Subcutaneous abdominal adipose tissue (tissue), 5 donors: ENCODE measurements at regions not wholly inside any gene's neighbourhood (a gene's known extent, or its start where the extent isn't known, plus 50 kb on each side); places are given as distances from the start of the nearest gene placed in this dataset.

Experiments
- H3K27ac ChIP-seq: one replicate; pipeline ENCODE4 v1.7.0; 2013; ENCODE audit warnings: low read depth, mild to moderate bottlenecking, inconsistent platforms, low read length, moderate library complexity
- H3K27me3 ChIP-seq, 5 donors: one replicate each; pipeline ENCODE4 v1.7.0; 2013; ENCODE audit warnings: low read length in 5 of 5, inconsistent platforms in 1 of 5; ENCODE audit not compliant: control insufficient read depth in 5 of 5, insufficient read depth in 4 of 5
- H3K36me3 ChIP-seq, 5 donors: one replicate each; pipeline ENCODE4 v1.7.0; 2013; ENCODE audit warnings: low read length in 5 of 5; ENCODE audit not compliant: control insufficient read depth in 5 of 5, insufficient read depth in 5 of 5
- H3K4me1 ChIP-seq, 5 donors: one replicate each; pipeline ENCODE4 v1.7.0; 2013; ENCODE audit warnings: low read length in 5 of 5, mild to moderate bottlenecking in 3 of 5, moderate library complexity in 1 of 5; ENCODE audit not compliant: control insufficient read depth in 5 of 5, insufficient read depth in 5 of 5
- H3K4me3 ChIP-seq, 5 donors: one replicate each; pipeline ENCODE4 v1.7.0; 2013; ENCODE audit warnings: low read length in 5 of 5, low read depth in 1 of 5
- H3K9ac ChIP-seq, 5 donors: one replicate each; pipeline ENCODE4 v1.7.0; 2013; ENCODE audit warnings: low read length in 5 of 5, mild to moderate bottlenecking in 4 of 5, moderate library complexity in 3 of 5
- H3K9me3 ChIP-seq, 5 donors: one replicate each; pipeline ENCODE4 v1.7.0; 2013; ENCODE audit warnings: low read length in 5 of 5; ENCODE audit not compliant: control insufficient read depth in 5 of 5
- donor health status: healthy.
- donor health status: healthy.
- donor health status: healthy.
- donor health status: healthy.
- donor health status: healthy.

- Histone ChIP-seq H3K4me1 (no peaks in the 10 kb centered on the region), H3K9ac (no peak overlapping the region), H3K27ac (no peak overlapping the region), H3K27me3 (no peaks in the 10 kb centered on the region), H3K4me3 (no peak overlapping the region), H3K9me3 (no peaks in the 10 kb centered on the region), H3K36me3 (no peaks in the 10 kb centered on the region)
Measured at GRCh38 chr20:51884561-51884960, 82.2 kb upstream of the SALL4 start.

GRCh38 chr20:51880188-51880587, 77.9 kb upstream of the SALL4 start:
- Histone ChIP-seq H3K9me3 (no peaks in the 10 kb centered on the region), H3K27ac (no peak overlapping the region), H3K9ac (no peak overlapping the region), H3K4me1 (no peaks in the 10 kb centered on the region), H3K27me3 (no peaks in the 10 kb centered on the region), H3K4me3 (no peak overlapping the region), H3K36me3 (no peaks in the 10 kb centered on the region)

GRCh38 chr20:51876313-51876940, 74.1 kb upstream of the SALL4 start:
- H3K9me3 ChIP-seq: no peaks in the 10 kb centered on the region
- H3K4me1 ChIP-seq: no peaks in the 10 kb centered on the region
- H3K9ac ChIP-seq: no peak overlapping the region
- no peaks in the 10 kb centered on the region for H3K36me3 ChIP-seq
- H3K4me3 ChIP-seq: no peak overlapping the region
- H3K27me3 ChIP-seq: peaks cover 0 to 3% (median 0%) of the 10 kb centered on the region in 5 donors
- no peak overlapping the region for H3K27ac ChIP-seq

- Histone ChIP-seq H3K9ac (no peak overlapping the region), H3K9me3 (no peaks in the 10 kb centered on the region), H3K27me3 (peaks cover 0 to 3% (median 0%) of the 10 kb centered on the region in 5 donors), H3K36me3 (no peaks in the 10 kb centered on the region), H3K27ac (no peak overlapping the region), H3K4me1 (no peaks in the 10 kb centered on the region), H3K4me3 (no peak overlapping the region)
Measured at GRCh38 chr20:51873652-51874051, 71.3 kb upstream of the SALL4 start.

- Histone ChIP-seq H3K27ac (no peak overlapping the region), H3K36me3 (no peaks in the 10 kb centered on the region), H3K4me3 (no peak overlapping the region), H3K4me1 (no peaks in the 10 kb centered on the region), H3K9ac (no peak overlapping the region), H3K9me3 (no peaks in the 10 kb centered on the region), H3K27me3 (peaks cover 0 to 3% (median 0%) of the 10 kb centered on the region in 5 donors)
Measured at GRCh38 chr20:51871943-51872342, 69.6 kb upstream of the SALL4 start.

GRCh38 chr20:51869002-51869401, 66.7 kb upstream of the SALL4 start:
- no peak overlapping the region for H3K27ac ChIP-seq
- peaks cover 0 to 2% (median 0%) of the 10 kb centered on the region in 5 donors for H3K4me1 ChIP-seq
- peaks cover 0 to 4% (median 0%) of the 10 kb centered on the region in 5 donors for H3K27me3 ChIP-seq
- no peaks in the 10 kb centered on the region for H3K36me3 ChIP-seq
- no peak overlapping the region for H3K4me3 ChIP-seq
- H3K9ac ChIP-seq: no peak overlapping the region
- no peaks in the 10 kb centered on the region for H3K9me3 ChIP-seq

GRCh38 chr20:51867251-51867650, 64.9 kb upstream of the SALL4 start:
- Histone ChIP-seq H3K27me3 (peaks cover 0 to 6% (median 5%) of the 10 kb centered on the region in 5 donors), H3K4me3 (no peak overlapping the region), H3K36me3 (no peaks in the 10 kb centered on the region), H3K9me3 (no peaks in the 10 kb centered on the region), H3K9ac (no peak overlapping the region), H3K27ac (no peak overlapping the region), H3K4me1 (peaks cover 0 to 2% (median 0%) of the 10 kb centered on the region in 5 donors)

- peaks cover 0 to 7% (median 4%) of the 10 kb centered on the region in 5 donors for H3K27me3 ChIP-seq
Measured at GRCh38 chr20:51864967-51865366, 62.6 kb upstream of the SALL4 start.

GRCh38 chr20:51862796-51863195, 60.5 kb upstream of the SALL4 start:
- Histone ChIP-seq H3K27ac (no peak overlapping the region), H3K27me3 (peaks cover 0 to 9% (median 4%) of the 10 kb centered on the region in 5 donors), H3K9me3 (no peaks in the 10 kb centered on the region), H3K4me3 (no peak overlapping the region), H3K9ac (no peak overlapping the region), H3K4me1 (peaks cover 0 to 2% (median 0%) of the 10 kb centered on the region in 5 donors), H3K36me3 (no peaks in the 10 kb centered on the region)

More at GRCh38 chr20:51864967-51865366, 62.6 kb upstream of the SALL4 start:
- no peaks in the 10 kb centered on the region for H3K9me3 ChIP-seq
- peaks cover 0 to 2% (median 0%) of the 10 kb centered on the region in 5 donors for H3K4me1 ChIP-seq
- H3K36me3 ChIP-seq: no peaks in the 10 kb centered on the region
- no peak overlapping the region for H3K27ac ChIP-seq
- H3K9ac ChIP-seq: no peak overlapping the region
- H3K4me3 ChIP-seq: no peak overlapping the region

- Histone ChIP-seq H3K27me3 (peaks cover 0 to 9% (median 4%) of the 10 kb centered on the region in 5 donors), H3K4me3 (no peak overlapping the region), H3K36me3 (no peaks in the 10 kb centered on the region), H3K9ac (no peak overlapping the region), H3K27ac (no peak overlapping the region), H3K4me1 (peaks cover 0 to 2% (median 0%) of the 10 kb centered on the region in 5 donors), H3K9me3 (no peaks in the 10 kb centered on the region)
Measured at GRCh38 chr20:51861726-51862466, 59.6 kb upstream of the SALL4 start.
